ENCODE measurements at regions not wholly inside any gene's neighbourhood (a gene's known extent, or its start where the extent isn't known, plus 50 kb on each side); places are given as distances from the start of the nearest gene placed in this dataset.
"Not testable (repeated sequence)": the region's sequence is repeated elsewhere in the genome, so short reads cannot be mapped to it uniquely, and the experiment has no call there.

GRCh38 chr5:99275128-99275527, 346.3 kb upstream of the CHD1 start:
- no peak for DNase-seq

- DNase-seq = no peak
Observed at GRCh38 chr5:99272576-99272975, 343.8 kb upstream of the CHD1 start.

GRCh38 chr5:99258819-99259218, 330.0 kb upstream of the CHD1 start:
- DNase-seq = no peak

GRCh38 chr5:99248066-99248465, 319.3 kb upstream of the CHD1 start:
- no peak for DNase-seq

- DNase-seq = no peak
Observed at GRCh38 chr5:99247346-99247745, 318.5 kb upstream of the CHD1 start.

- DNase-seq = no peak
Observed at GRCh38 chr5:99243111-99243510, 314.3 kb upstream of the CHD1 start.

GRCh38 chr5:99239826-99240360, 311.1 kb upstream of the CHD1 start:
- DNase-seq = no peak

- DNase-seq = no peak
Observed at GRCh38 chr5:99191206-99191745, 262.5 kb upstream of the CHD1 start.

- no peak for DNase-seq
Observed at GRCh38 chr5:99187611-99188010, 258.8 kb upstream of the CHD1 start.

GRCh38 chr5:99179206-99179605, 250.4 kb upstream of the CHD1 start:
- no peak for DNase-seq

- no peak for DNase-seq
Observed at GRCh38 chr5:99177796-99178195, 249.0 kb upstream of the CHD1 start.

GRCh38 chr5:99176186-99176585, 247.4 kb upstream of the CHD1 start:
- DNase-seq = no peak

- no peak for DNase-seq
Observed at GRCh38 chr5:99169309-99169708, 240.5 kb upstream of the CHD1 start.

GRCh38 chr5:99161538-99161937, 232.7 kb upstream of the CHD1 start:
- DNase-seq = not testable (repeated sequence)

- no peak for DNase-seq
Observed at GRCh38 chr5:99156688-99157087, 227.9 kb upstream of the CHD1 start.

- DNase-seq = not testable (repeated sequence)
Observed at GRCh38 chr5:99143283-99143795, 214.5 kb upstream of the CHD1 start.

- DNase-seq = no peak
Observed at GRCh38 chr5:99141534-99142128, 212.8 kb upstream of the CHD1 start.

GRCh38 chr5:99138911-99139310, 210.1 kb upstream of the CHD1 start:
- DNase-seq = no peak

- DNase-seq = no peak
Observed at GRCh38 chr5:99133921-99134320, 205.1 kb upstream of the CHD1 start.

- DNase-seq = no peak
Observed at GRCh38 chr5:99129768-99130501, 201.1 kb upstream of the CHD1 start.

GRCh38 chr5:99122976-99123375, 194.2 kb upstream of the CHD1 start:
- DNase-seq = no peak

GRCh38 chr5:99119326-99119725, 190.5 kb upstream of the CHD1 start:
- no peak for DNase-seq

- no peak for DNase-seq
Observed at GRCh38 chr5:99116526-99116925, 187.7 kb upstream of the CHD1 start.

- no peak for DNase-seq
Observed at GRCh38 chr5:99109894-99110293, 181.1 kb upstream of the CHD1 start.
